HS-27A (cell line): ENCODE measurements at regions not wholly inside any gene's neighbourhood (a gene's known extent, or its start where the extent isn't known, plus 50 kb on each side); places are given as distances from the start of the nearest gene placed in this dataset.

Experiments used
- DNase-seq: peaks from one replicate; pipeline ENCODE4 v3.0.0-alpha.2; 2012; ENCODE audit warnings: low read depth, missing footprints

DNA sequence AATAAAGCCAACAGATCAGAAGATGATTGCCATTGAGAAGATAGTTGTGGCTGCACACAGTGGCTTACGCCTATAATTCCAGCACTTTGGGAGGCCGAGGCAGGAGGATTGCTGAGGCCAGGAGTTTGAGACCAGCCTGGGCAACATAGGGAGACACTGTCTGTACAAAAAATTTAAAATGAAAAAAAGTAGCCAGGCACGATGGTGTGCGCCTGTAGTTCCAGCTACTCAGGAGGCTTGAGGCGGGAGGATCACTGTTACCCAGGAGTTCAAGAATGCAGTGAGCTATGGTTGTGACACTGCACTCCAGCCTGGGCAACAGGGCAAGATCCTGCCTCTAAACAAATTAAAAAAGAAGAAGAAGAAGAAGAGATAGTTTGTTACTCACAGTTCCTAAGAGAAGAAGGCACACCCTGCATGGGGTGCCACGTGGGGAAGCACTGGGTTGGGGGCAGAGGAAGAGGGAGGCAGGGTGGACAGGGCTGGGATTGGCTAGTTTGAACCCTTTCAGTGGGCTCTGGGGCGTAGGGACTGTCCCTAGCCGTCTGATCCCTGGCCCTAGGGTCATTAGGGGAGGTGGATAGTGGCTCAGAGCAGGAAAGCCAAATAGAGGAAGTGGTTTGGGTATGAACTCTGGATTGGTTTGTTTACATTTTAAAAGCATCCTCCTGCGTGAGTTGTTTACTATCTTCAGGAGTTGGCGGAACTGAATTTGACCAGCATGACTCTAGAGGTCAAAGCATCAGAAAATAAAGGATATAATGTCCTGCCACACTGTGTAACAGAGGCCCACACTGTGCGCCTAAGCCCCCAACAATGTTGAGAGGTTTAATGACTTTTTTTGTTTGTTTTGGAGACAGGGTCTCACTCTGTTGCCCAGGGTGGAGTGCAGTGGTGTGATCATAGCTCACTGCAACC, 60.5 kb upstream of the MEDAG start:
- DNase-seq = no peak

DNA sequence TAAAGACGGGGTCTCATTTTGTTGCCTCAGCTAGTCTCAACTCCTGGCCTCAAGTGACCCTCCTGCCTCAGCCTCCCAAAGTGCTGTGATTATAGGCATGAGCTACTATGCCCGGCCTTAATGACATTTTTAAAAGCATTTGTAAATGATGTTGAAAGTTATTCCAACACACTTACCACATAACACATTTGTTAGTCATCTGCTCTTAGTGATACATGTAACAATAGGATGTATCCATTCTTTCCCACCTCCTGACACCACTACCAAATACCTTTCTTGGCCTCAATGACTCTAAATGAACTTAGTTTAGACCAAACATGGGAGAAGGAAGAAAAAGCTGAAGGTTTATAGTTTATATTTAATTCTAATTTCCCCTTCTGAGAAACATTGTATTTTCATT, 59.8 kb upstream of the MEDAG start:
- no peak for DNase-seq

GRCh38 chr13:30846866-30847265, 59.2 kb upstream of the MEDAG start:
- no peak for DNase-seq

DNA sequence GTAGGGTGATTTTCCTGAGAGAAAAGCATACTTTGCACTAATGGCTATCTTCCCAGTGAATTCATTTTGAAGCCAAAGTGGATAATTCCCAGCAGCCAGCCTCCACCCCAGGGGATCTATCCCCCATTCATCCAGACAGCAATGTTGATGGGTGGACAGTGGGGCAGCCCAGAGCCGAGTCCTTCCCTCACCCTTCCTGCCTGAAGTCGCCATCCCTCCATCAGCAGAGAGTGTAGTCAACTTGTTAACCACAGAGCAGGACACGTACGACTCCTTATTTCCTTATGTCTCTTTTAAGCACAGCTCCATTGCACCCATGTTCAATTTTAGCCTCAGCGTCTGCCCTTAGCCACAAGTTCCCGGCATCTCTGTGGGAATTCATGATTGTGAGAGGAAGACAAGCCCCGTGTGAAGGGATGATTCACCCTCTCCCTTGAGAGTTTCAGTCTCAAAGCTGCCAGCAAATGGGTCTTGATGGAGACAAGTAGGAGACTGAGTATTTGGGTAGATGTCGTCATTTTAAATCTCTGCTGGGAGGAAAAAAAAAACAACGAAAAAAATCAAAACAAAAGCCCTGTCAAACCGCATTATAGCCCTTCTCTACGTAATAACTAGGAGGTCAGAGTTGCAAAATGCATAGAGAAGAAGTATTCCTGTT, 58.3 kb upstream of the MEDAG start:
- peak; percentile 59 for DNase-seq

- no peak for DNase-seq
Measured at GRCh38 chr13:30848332-30849027, 57.6 kb upstream of the MEDAG start.

GRCh38 chr13:30849611-30850010, 56.5 kb upstream of the MEDAG start:
- DNase-seq = no peak

- DNase-seq = no peak
Measured at GRCh38 chr13:30850204-30850866, 55.7 kb upstream of the MEDAG start.

DNA sequence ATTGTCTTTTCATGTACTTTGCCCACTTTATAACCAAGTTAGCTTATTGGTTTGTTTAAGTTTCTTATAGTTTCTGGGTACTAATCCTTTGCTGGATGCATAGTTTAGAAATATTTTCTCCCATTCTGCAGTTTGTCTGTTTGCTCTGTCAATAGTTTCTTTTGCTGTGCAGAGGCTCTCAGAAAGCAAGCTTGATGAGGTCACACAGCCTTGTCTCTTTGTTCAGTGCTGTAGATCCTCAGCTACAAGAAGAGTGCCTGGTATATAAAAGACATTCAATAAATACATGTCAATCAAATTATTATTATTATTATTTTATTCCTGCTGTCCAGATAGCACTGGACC, 55.2 kb upstream of the MEDAG start:
- DNase-seq = no peak

DNA sequence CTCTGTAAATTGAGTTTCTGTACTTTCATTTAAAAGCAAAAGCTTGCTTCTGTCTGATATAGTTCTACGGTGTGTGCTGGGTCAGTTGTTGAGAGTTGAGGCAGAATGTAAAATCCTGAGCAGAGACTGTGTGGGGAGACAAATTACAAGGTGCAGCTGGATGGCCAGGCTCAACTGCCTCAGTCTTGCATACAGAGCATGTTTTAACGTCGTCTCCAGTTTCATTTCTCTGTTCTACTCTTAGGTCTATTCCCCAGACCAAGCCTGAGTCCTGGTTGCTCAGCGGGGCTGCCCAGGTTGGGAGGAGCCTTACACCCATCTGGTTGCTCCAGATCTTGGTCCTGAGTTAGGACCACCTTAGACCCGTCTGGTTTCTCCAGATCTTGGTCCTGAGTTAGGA, 54.4 kb upstream of the MEDAG start:
- DNase-seq = no peak

DNA sequence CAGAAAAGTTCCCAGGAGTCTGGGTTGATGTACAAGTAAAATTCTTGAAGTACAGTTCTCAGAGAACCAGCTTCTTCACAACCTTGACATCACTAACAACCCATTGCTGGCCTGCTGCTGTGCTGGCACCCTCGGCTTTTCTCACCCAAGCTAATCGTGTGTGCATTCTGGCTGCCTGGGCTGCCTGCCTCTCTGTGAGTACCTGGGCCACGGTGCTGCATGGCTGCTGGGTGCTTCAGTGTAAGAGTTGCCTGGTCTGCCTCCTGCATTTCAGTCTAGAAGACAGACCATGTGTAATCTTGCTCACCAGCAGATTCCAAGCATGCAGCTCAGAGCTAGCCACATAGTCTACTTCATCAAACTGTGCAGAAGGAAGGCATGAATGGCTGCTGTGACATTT, 50.5 kb upstream of the MEDAG start:
- DNase-seq = no peak

DNA sequence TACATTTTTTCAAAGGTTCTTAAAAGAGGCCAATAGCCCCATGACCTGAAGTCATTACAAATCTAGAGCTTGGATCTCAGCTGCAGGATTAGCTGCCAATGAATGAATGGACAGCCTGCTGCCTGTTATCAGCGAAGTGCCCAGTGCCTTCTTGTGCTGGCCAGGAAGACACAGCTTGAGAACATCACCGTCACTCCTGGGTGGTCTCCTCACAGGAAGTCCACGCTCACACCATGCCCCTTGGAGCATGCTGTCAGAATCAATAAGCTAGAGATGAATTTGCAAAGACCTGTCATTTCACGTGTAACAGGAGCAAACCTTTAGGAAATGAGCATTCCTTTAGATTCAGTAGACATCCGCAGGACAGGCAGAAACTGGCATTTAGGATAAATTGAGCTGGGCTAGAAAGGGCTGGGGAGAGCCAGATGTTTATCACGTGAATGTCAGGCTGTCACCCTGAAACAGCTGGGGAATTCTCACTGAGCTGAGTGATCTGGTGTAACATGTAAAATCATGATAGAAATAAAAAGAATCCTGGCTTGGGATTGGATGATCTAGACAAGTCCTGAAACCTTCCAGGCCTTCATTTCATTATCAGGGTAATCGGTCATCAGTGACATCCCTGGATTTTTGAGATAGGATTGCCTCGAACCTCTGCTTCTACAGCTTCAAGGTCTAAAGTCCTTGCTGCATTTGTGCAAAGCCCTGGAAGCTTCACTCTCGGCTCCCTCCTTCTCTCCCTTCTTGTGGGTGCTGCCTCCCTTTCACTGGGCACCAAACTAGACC, 49.9 kb upstream of the MEDAG start:
- DNase-seq = no peak
